Stimulated activated naive CD8-positive, alpha-beta T cell treated with anti-CD3 and anti-CD28 coated beads, Interleukin-15, Interleukin-2, amounts not matched to agents 100 U/mL and 50 U/mL, for 24 hours (primary cell): ENCODE measurements at regions not wholly inside any gene's neighbourhood (a gene's known extent, or its start where the extent isn't known, plus 50 kb on each side); places are given as distances from the start of the nearest gene placed in this dataset.
A peak's percentile ranks its signal among the peaks of the same experiment; 100 is the strongest.

Experiments used
- ATAC-seq: fragments of 150-1000 bp; cut with Tn5 transposase; one replicate; pipeline ENCODE4 v1.10.0; 2021
- DNase-seq: peaks from one replicate; pipeline ENCODE4 v3.0.0; 2021

GRCh38 chr3:143207338-143207961 lies 87.9 kb downstream of the CHST2 start:
- DNase-seq (peak; percentile 40), ATAC-seq (peak; percentile 82)

GRCh38 chr3:143208976-143209714 lies 89.6 kb downstream of the CHST2 start:
- DNase-seq (no peak), ATAC-seq (no peak)

- DNase-seq (no peak), ATAC-seq (no peak)
Measured at GRCh38 chr3:143209715-143210059, 90.1 kb downstream of the CHST2 start.

- DNase-seq = no peak
- ATAC-seq = no peak
Measured at GRCh38 chr3:143210141-143210540, 90.6 kb downstream of the CHST2 start.

- ATAC-seq (no peak), DNase-seq (no peak)
Measured at GRCh38 chr3:143215059-143215458, 95.5 kb downstream of the CHST2 start.
